GM12874 (cell line): ENCODE measurements at regions not wholly inside any gene's neighbourhood (a gene's known extent, or its start where the extent isn't known, plus 50 kb on each side); places are given as distances from the start of the nearest gene placed in this dataset.

Source experiments
- TF ChIP-seq, protein P1 (sequence below): IDR thresholded peaks from 2 replicates; pipeline ENCODE4 v1.5.1; 2011; ENCODE audit warnings: low read depth, mild to moderate bottlenecking, control low read depth, low read length, moderate library complexity; ENCODE audit not compliant: insufficient read depth

DNA sequence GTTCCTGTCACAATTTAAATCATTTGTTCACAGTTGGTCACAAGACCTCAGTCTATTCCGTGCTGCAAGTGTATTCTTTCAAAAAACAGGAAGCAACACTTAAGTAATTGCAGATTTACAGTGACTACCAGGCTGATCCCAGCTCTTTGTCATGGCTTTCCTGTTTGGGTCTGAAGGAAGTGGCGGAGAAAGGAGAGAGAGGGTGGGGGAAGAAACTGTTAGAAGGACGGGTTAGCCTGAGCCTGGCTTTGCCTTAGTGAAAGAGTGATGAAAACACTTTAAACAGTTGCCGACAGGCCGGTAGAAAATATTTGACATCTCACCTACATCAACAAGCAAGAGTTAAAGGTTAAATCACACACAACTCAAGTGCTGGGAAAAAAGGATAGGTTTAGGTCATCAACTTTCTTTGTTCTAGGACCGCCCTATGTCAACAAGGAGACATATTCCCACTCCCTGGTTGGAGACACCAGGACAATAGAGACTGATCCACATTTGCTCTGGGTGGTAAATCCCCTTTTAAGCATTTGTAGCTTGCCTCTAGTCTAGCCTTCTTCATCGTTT is 102.2 kb upstream of the DAB2 start:
- TF ChIP-seq, protein P1, sequence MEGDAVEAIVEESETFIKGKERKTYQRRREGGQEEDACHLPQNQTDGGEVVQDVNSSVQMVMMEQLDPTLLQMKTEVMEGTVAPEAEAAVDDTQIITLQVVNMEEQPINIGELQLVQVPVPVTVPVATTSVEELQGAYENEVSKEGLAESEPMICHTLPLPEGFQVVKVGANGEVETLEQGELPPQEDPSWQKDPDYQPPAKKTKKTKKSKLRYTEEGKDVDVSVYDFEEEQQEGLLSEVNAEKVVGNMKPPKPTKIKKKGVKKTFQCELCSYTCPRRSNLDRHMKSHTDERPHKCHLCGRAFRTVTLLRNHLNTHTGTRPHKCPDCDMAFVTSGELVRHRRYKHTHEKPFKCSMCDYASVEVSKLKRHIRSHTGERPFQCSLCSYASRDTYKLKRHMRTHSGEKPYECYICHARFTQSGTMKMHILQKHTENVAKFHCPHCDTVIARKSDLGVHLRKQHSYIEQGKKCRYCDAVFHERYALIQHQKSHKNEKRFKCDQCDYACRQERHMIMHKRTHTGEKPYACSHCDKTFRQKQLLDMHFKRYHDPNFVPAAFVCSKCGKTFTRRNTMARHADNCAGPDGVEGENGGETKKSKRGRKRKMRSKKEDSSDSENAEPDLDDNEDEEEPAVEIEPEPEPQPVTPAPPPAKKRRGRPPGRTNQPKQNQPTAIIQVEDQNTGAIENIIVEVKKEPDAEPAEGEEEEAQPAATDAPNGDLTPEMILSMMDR = no peak

DNA sequence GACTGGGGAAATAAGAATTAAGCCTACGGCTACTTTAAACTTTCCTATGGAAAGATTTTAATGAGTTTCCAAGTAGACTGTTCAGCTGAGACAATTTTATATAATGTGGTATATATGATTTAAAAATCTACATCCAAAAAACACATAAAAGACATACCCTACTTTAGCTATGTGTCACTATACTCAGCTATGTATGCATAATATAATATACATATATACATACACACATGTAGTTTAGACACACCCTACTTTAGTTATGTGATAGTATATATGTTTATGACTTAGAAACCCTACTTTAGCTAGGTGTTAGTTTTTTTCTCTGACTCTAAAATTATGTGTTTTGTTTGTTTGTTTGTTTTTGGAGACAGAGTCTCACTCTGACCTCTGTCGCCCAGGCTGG is 100.5 kb upstream of the DAB2 start:
- TF ChIP-seq, protein P1 = no peak

- TF ChIP-seq, protein P1 = no peak
Measured at GRCh38 chr5:39523821-39524220, 99.0 kb upstream of the DAB2 start.

DNA sequence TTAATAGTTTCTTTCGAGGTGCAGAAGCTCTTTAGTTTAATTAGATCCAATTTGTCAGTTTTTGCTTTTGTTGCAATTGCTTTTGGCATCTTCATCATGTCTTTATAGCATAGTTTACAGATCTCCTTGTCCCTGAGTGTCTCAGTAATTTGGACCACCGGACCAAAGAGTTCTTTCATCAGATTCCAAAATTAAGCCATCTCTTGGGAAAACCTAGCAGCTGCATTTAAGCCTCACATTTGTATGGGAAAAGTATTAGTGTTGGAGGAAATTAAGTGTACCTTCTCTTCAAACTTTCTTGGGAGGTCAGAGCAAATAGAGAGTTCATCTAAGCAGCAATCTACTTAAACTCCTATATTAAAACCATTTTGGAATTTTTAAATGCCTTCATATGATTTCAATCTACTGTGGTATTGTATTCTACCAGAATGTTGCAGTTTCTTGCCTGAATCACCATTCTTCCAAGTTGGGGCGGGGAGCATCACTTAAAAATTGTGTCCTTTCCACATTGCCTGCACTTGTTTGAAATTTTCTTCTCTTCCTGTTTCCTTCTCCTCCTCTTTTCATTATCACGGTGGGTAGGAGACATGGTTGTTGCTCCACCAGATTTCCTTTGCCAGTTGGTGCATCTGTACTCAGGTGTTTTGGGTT is 97.3 kb upstream of the DAB2 start:
- TF ChIP-seq, protein P1 = no peak

DNA sequence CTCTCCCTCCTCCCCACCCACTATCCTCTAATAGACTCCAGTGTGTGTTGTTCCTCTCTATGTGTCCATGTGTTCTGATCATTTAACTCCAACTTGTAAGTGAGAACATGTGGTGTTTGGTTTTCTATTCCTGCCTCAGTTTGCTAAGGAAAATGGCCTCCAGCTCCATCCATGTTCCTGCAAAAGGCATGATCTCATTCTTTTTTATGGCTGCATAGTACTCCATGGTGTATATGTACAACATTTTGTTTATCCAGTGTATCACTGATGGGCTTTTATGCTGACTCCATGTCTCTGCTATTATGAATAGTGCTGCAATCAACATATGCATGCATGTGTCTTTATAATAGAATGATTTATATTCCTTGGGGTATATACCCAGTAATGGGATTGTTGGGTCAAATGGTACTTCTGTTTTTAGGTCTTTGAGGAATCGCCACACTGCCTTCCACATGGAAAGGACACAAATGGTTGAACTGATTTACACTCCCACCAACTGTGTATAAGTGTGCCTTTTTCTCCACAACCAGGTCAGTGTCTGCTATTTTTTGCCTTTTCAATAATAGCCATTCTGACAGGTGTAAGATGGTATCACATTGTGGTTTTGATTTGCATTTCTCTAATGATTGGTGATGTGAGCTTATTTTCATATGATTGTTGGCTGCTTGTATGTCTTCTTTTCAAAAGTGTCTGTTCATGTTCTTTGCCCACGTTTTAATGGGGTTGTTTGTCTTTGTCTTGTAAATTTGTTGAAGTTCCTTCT is 96.5 kb upstream of the DAB2 start:
- TF ChIP-seq, protein P1 = no peak

- TF ChIP-seq, protein P1 = no peak
Measured at GRCh38 chr5:39520232-39520572, 95.4 kb upstream of the DAB2 start.

DNA sequence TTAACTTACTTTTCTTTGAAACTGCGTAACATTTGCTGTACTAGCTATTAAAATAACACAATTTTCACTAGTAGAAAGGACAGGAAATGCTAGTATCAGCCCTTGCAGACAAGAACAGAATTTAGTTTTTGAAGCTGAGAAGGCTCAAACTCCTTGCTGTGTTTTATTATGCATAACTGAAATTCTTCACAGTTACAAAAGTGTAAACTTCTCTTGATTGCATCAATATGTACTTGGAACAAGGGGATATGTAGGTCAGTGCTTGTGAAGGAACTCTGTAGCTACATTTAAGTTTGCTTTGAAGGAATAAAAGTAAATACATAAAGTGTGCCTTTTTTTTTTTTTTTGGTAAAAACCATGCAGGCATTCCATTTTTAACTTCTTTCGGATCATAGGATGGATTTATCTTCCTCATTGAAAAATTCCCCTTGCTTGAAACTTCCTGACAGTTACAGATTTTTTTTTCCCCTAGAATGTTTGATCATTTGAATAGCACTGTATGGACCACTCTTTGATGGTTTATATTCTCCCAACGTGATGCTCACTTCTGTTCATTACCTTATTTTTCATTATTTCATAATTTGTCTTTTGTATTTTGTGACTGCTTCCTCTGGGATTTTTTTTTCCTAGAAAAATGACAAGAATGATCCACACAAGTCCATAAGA is 94.9 kb upstream of the DAB2 start:
- TF ChIP-seq, protein P1 = no peak
